ENCODE measurements at regions not wholly inside any gene's neighbourhood (a gene's known extent, or its start where the extent isn't known, plus 50 kb on each side); places are given as distances from the start of the nearest gene placed in this dataset.

- peak; percentile 76 to 82 for DNase-seq (ENCODE audit: low read depth in 2 of 2)
Measured at GRCh38 chr7:41910940-41911600, 208.2 kb upstream of the INHBA start.

GRCh38 chr7:41907444-41907843, 204.6 kb upstream of the INHBA start:
- DNase-seq (ENCODE audit: low read depth in 2 of 2) = no peak

- no peak for DNase-seq (ENCODE audit: low read depth in 2 of 2)
Measured at GRCh38 chr7:41900532-41900931, 197.6 kb upstream of the INHBA start.

- no peak for DNase-seq (ENCODE audit: low read depth in 2 of 2)
Measured at GRCh38 chr7:41899823-41900433, 197.0 kb upstream of the INHBA start.

- no peak for DNase-seq (ENCODE audit: low read depth in 2 of 2)
Measured at GRCh38 chr7:41893656-41894055, 190.8 kb upstream of the INHBA start.

- DNase-seq (ENCODE audit: low read depth in 2 of 2) = no peak
Measured at GRCh38 chr7:41892356-41893100, 189.6 kb upstream of the INHBA start.

- DNase-seq (ENCODE audit: low read depth in 2 of 2) = no peak
Measured at GRCh38 chr7:41891950-41892349, 189.1 kb upstream of the INHBA start.

- DNase-seq (ENCODE audit: low read depth in 2 of 2) = no peak
Measured at GRCh38 chr7:41890631-41891274, 187.9 kb upstream of the INHBA start.

GRCh38 chr7:41889472-41889871, 186.6 kb upstream of the INHBA start:
- no peak for DNase-seq (ENCODE audit: low read depth in 2 of 2)

- DNase-seq (ENCODE audit: low read depth in 2 of 2) = no peak
Measured at GRCh38 chr7:41889040-41889439, 186.2 kb upstream of the INHBA start.

- no peak for DNase-seq (ENCODE audit: low read depth in 2 of 2)
Measured at GRCh38 chr7:41887416-41887815, 184.5 kb upstream of the INHBA start.

GRCh38 chr7:41886901-41887311, 184.0 kb upstream of the INHBA start:
- DNase-seq (ENCODE audit: low read depth in 2 of 2) = peak; percentile 91 to 92

- peak; percentile 96 for DNase-seq (ENCODE audit: low read depth in 2 of 2)
Measured at GRCh38 chr7:41886262-41886900, 183.5 kb upstream of the INHBA start.

- DNase-seq (ENCODE audit: low read depth in 2 of 2) = no peak
Measured at GRCh38 chr7:41885748-41886147, 182.9 kb upstream of the INHBA start.

GRCh38 chr7:41885078-41885477, 182.2 kb upstream of the INHBA start:
- DNase-seq (ENCODE audit: low read depth in 2 of 2) = no peak

- DNase-seq (ENCODE audit: low read depth in 2 of 2) = no peak
Measured at GRCh38 chr7:41882745-41883420, 180.0 kb upstream of the INHBA start.

GRCh38 chr7:41882256-41882655, 179.4 kb upstream of the INHBA start:
- DNase-seq (ENCODE audit: low read depth in 2 of 2) = no peak

- no peak for DNase-seq (ENCODE audit: low read depth in 2 of 2)
Measured at GRCh38 chr7:41881331-41882130, 178.6 kb upstream of the INHBA start.

GRCh38 chr7:41880107-41880506, 177.2 kb upstream of the INHBA start:
- DNase-seq (ENCODE audit: low read depth in 2 of 2) = peak; percentile 91

- DNase-seq (ENCODE audit: low read depth in 2 of 2) = no peak
Measured at GRCh38 chr7:41879403-41879802, 176.5 kb upstream of the INHBA start.

Measured in fibroblast of skin of left quadriceps (primary cell).